GM19452 (cell line): ENCODE measurements at regions not wholly inside any gene's neighbourhood (a gene's known extent, or its start where the extent isn't known, plus 50 kb on each side); places are given as distances from the start of the nearest gene placed in this dataset.
"Not testable (repeated sequence)": the region's sequence is repeated elsewhere in the genome, so short reads cannot be mapped to it uniquely, and the experiment has no call there.

Experiments
- ATAC-seq: cut with Tn5 transposase; IDR thresholded peaks from one replicate; pipeline ENCODE4 v1.9.1; 2021; ENCODE audit not compliant: unreplicated experiment

- ATAC-seq, result no peak
These were observed 200.8 kb downstream of the RGS3 start for GRCh38 chr9:113664181-113664875.

- ATAC-seq, result no peak
These were observed 201.5 kb downstream of the RGS3 start for GRCh38 chr9:113665064-113665463.

GRCh38 chr9:113665756-113666155 lies 202.2 kb downstream of the RGS3 start:
- no peak for ATAC-seq

GRCh38 chr9:113668061-113668460 lies 204.5 kb downstream of the RGS3 start:
- no peak for ATAC-seq

- ATAC-seq, result no peak
These were observed 206.1 kb downstream of the RGS3 start for GRCh38 chr9:113669522-113670115.

- ATAC-seq, result no peak
These were observed 202.4 kb upstream of the ZNF618 start for GRCh38 chr9:113673726-113674125.

- ATAC-seq, result no peak
These were observed 201.7 kb upstream of the ZNF618 start for GRCh38 chr9:113674436-113674835.

- no peak for ATAC-seq
These were observed 200.6 kb upstream of the ZNF618 start for GRCh38 chr9:113675475-113675941.

- no peak for ATAC-seq
These were observed 199.1 kb upstream of the ZNF618 start for GRCh38 chr9:113677057-113677456.

- ATAC-seq, result no peak
These were observed 198.5 kb upstream of the ZNF618 start for GRCh38 chr9:113677569-113677968.

- ATAC-seq, result no peak
These were observed 197.8 kb upstream of the ZNF618 start for GRCh38 chr9:113678119-113678858.

GRCh38 chr9:113678859-113679256 lies 197.3 kb upstream of the ZNF618 start:
- ATAC-seq, result no peak

GRCh38 chr9:113682297-113682771 lies 193.8 kb upstream of the ZNF618 start:
- ATAC-seq, result no peak

- ATAC-seq, result not testable (repeated sequence)
These were observed 190.5 kb upstream of the ZNF618 start for GRCh38 chr9:113685636-113686035.

- ATAC-seq, result no peak
These were observed 188.9 kb upstream of the ZNF618 start for GRCh38 chr9:113687107-113687679.

GRCh38 chr9:113687680-113688371 lies 188.3 kb upstream of the ZNF618 start:
- no peak for ATAC-seq

GRCh38 chr9:113690055-113690740 lies 185.9 kb upstream of the ZNF618 start:
- ATAC-seq, result no peak

- ATAC-seq, result no peak
These were observed 183.9 kb upstream of the ZNF618 start for GRCh38 chr9:113692256-113692655.

- ATAC-seq, result no peak
These were observed 181.2 kb upstream of the ZNF618 start for GRCh38 chr9:113694912-113695311.

GRCh38 chr9:113695440-113695851 lies 180.7 kb upstream of the ZNF618 start:
- ATAC-seq, result no peak
